SK-N-MC (cell line): ENCODE measurements at regions not wholly inside any gene's neighbourhood (a gene's known extent, or its start where the extent isn't known, plus 50 kb on each side); places are given as distances from the start of the nearest gene placed in this dataset.

Experiments used
- DNase-seq: peaks from one replicate; pipeline ENCODE4 v3.0.0-alpha.2; 2011; ENCODE audit warnings: low read depth, low spot score
- H3K27ac ChIP-seq: fragments of 200-600 bp; sonication (generic); 2 replicates; pipeline ENCODE4 v1.5.1; 2016; ENCODE audit warnings: mixed run types
- H3K36me3 ChIP-seq: fragments of 200-600 bp; sonication (generic); 2 replicates; pipeline ENCODE4 v1.6.1; 2017; ENCODE audit warnings: antibody characterized with exemption, low read length, mixed read lengths; ENCODE audit not compliant: insufficient read depth
- H3K4me3 ChIP-seq: fragments of 200-600 bp; sonication (generic); 2 replicates; pipeline ENCODE4 v1.5.1; 2016
- H3K9ac ChIP-seq: fragments of 200-600 bp; sonication (generic); 2 replicates; pipeline ENCODE4 v1.8.0; 2017; ENCODE audit warnings: mixed run types, mixed read lengths; ENCODE audit not compliant: insufficient read length
- H3K9me3 ChIP-seq: fragments of 200-600 bp; sonication (generic); 2 replicates; pipeline ENCODE4 v1.6.1; 2017; ENCODE audit warnings: low read depth, mild to moderate bottlenecking, antibody characterized with exemption, low read length, moderate library complexity, mixed read lengths
- EZH2 ChIP-seq: fragments of 200-600 bp; sonication (generic); IDR thresholded peaks from one replicate; pipeline ENCODE4 v1.6.1; 2017; ENCODE audit warnings: antibody characterized with exemption
- FOXP2 ChIP-seq: optimal IDR thresholded peaks from 2 replicates; pipeline ENCODE3; 2011; ENCODE audit warnings: mild to moderate bottlenecking, moderate library complexity; ENCODE audit not compliant: insufficient read depth; ENCODE audit errors: extremely low read length, control extremely low read depth
- POLR2AphosphoS5 ChIP-seq: IDR thresholded peaks from 2 replicates; pipeline ENCODE4 v1.6.1; 2012; ENCODE audit warnings: mild to moderate bottlenecking, low read depth, low read length, borderline replicate concordance

DNA sequence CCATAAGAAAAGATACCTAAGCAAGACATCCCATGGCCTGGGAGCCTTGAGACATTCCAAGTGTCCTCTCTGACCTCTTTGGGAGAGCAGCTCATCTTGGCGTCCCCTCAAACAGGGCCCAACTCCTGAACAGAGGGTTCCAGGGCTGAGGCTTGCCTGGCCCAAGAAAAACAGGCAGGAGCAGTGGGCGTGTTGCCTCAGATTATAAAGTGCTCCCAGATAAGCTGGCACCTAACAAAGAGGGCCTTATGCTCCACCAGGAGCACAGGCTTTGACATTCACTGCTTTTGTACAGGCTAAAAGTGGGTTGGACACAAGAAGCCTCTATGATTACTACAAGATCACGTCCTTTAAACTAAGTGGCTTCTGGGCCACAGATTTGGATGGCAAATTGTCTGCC, 193.1 kb downstream of the FGFR2 start:
- Histone ChIP-seq H3K9me3 (no peaks in the 10 kb centered on the region), H3K9ac (no peak overlapping the region), H3K27ac (no peak overlapping the region), H3K4me3 (no peak overlapping the region), H3K36me3 (no peaks in the 10 kb centered on the region)
- DNase-seq: no peak
- TF ChIP-seq POLR2AphosphoS5 (no peak), EZH2 (no peak), FOXP2 (no peak)

- no peak for DNase-seq
- TF ChIP-seq POLR2AphosphoS5 (no peak), FOXP2 (no peak), EZH2 (no peak)
- no peak overlapping the region for H3K9ac ChIP-seq
- H3K9me3 ChIP-seq: no peaks in the 10 kb centered on the region
- no peak overlapping the region for H3K27ac ChIP-seq
- no peak overlapping the region for H3K4me3 ChIP-seq
- no peaks in the 10 kb centered on the region for H3K36me3 ChIP-seq
Observed at GRCh38 chr10:121405549-121405948, 192.7 kb downstream of the FGFR2 start.

GRCh38 chr10:121405953-121406352, 192.3 kb downstream of the FGFR2 start:
- Histone ChIP-seq H3K36me3 (no peaks in the 10 kb centered on the region), H3K9me3 (no peaks in the 10 kb centered on the region), H3K4me3 (no peak overlapping the region), H3K9ac (no peak overlapping the region), H3K27ac (no peak overlapping the region)
- no peak for TF ChIP-seq POLR2AphosphoS5
- no peak for TF ChIP-seq EZH2
- no peak for TF ChIP-seq FOXP2
- DNase-seq: no peak

DNA sequence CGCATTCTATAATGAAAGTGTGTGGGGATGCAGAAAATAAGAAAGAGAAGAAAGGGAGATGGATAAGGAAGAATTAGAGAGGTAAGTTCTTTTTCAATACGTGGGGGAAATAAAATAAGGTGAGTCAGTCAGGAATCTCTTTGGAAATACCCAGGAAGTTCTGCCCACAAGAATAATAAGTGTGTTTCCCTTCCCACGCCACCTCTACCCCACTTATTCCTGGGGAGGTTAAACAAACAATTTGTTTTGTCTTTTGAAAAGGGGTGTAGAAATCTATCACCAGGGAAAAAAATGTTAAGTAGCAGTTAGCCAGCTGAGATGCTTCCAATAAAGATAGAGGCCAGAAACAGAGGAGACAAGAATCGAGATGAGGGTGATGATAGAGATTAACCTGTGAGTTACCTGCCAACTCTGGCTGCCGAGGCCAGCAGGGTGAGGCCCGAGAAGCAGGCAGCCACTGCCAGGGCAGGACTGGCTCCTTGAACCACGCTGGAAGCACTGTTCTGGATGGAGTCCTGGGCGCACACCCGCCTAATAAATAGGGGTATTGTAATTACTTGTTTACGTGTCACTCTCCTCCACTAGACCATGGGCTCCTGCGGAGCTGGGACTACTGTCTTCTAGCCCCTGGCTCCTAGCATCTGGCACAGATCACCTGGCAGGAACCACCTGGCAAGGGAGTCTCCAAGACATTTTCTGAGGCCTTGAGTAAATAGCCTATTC, 191.3 kb downstream of the FGFR2 start:
- no peak for DNase-seq
- TF ChIP-seq EZH2: no peak
- no peak for TF ChIP-seq FOXP2
- TF ChIP-seq POLR2AphosphoS5: no peak
- Histone ChIP-seq H3K4me3 (no peak overlapping the region), H3K9me3 (no peaks in the 10 kb centered on the region), H3K36me3 (no peaks in the 10 kb centered on the region), H3K9ac (no peak overlapping the region), H3K27ac (no peak overlapping the region)

- Histone ChIP-seq H3K9me3 (no peaks in the 10 kb centered on the region), H3K36me3 (no peaks in the 10 kb centered on the region), H3K27ac (no peak overlapping the region), H3K4me3 (no peak overlapping the region), H3K9ac (no peak overlapping the region)
- no peak for DNase-seq
- TF ChIP-seq FOXP2 (no peak), POLR2AphosphoS5 (no peak), EZH2 (no peak)
Observed at GRCh38 chr10:121409466-121410104, 188.7 kb downstream of the FGFR2 start.

GRCh38 chr10:121411004-121411403, 187.2 kb downstream of the FGFR2 start:
- H3K4me3 ChIP-seq: no peak overlapping the region
- H3K9ac ChIP-seq: no peak overlapping the region
- no peaks in the 10 kb centered on the region for H3K9me3 ChIP-seq
- DNase-seq: no peak
- no peak overlapping the region for H3K27ac ChIP-seq
- no peaks in the 10 kb centered on the region for H3K36me3 ChIP-seq
- no peak for TF ChIP-seq POLR2AphosphoS5
- TF ChIP-seq FOXP2: no peak
- TF ChIP-seq EZH2: no peak

DNA sequence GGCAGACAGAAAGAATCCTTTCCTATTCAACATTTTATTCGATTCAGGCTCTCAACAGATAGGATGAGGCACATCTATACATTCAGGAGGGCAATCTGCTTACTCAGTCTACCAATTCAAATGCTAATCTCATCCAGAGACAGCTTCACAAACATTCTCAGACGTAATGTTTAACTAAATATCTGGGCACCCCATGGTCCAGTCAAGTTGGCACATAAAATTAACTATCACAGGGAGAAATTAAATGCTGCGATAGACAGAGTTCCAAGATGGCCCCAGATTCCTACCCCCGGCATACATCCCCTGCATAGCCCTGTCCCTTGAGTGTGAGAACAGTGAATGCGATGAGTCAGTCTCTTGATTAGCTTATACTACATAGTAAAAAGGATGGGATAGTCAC, 184.3 kb downstream of the FGFR2 start:
- Histone ChIP-seq H3K4me3 (no peak overlapping the region), H3K36me3 (no peaks in the 10 kb centered on the region), H3K9me3 (no peaks in the 10 kb centered on the region), H3K27ac (no peak overlapping the region), H3K9ac (no peak overlapping the region)
- TF ChIP-seq EZH2: no peak
- no peak for TF ChIP-seq FOXP2
- DNase-seq: no peak

DNA sequence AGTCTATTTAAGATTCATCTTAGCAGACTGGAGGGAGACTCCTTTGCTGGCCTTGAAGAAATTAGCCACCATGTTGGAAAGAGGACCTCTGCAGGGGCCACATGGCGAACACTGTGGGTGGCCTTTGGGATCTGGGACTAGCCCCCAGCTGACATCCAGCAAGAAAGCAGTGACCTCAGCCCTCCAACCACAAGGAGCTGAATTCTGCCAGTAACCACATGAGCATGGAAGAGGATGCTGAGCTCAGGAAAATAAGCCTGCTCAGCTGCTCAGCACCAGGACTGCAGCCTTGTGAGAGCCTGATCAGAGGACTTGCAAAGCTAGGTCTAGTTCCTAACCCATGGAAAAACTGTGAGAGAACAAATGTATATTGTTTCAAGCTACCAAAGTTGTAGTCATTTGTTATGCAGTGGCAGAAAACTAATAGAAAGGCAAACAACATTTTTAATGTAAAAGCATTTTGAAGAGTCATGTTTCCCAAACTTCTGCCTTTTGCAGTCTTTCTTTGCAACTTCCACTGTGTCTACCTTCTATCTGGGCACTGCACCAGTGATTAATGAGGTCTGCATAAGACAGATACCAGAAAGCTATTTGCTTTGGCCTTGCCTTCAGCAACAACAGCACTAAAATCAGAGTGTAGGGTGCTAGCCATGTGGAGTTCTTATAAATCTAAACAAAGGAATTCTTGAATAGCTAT, 183.7 kb downstream of the FGFR2 start:
- TF ChIP-seq FOXP2: no peak
- H3K9me3 ChIP-seq: no peaks in the 10 kb centered on the region
- no peak overlapping the region for H3K4me3 ChIP-seq
- H3K36me3 ChIP-seq: no peaks in the 10 kb centered on the region
- no peak overlapping the region for H3K9ac ChIP-seq
- no peak overlapping the region for H3K27ac ChIP-seq
- DNase-seq: no peak
